AG04449 (cell line): ENCODE measurements at regions not wholly inside any gene's neighbourhood (a gene's known extent, or its start where the extent isn't known, plus 50 kb on each side); places are given as distances from the start of the nearest gene placed in this dataset.
"Not testable (repeated sequence)": the region's sequence is repeated elsewhere in the genome, so short reads cannot be mapped to it uniquely, and the experiment has no call there.

Source experiments
- CTCF ChIA-PET: fragments of 350-600 bp; formaldehyde crosslinking; extraction: SDS; loops from one replicate; lab custom pipeline; 2021; ENCODE audit warnings: antibody characterized with exemption; lab: Yijun Ruan, JAX
- POLR2A ChIA-PET: fragments of 400-600, 350-600 bp; formaldehyde crosslinking; extraction: SDS; loops from one replicate; lab custom pipeline; 2020; ENCODE audit warnings: antibody characterized with exemption, inconsistent platforms; lab: Yijun Ruan, JAX
- DNase-seq: peaks from one replicate; pipeline ENCODE4 v3.0.0-alpha.2; 2010; ENCODE audit warnings: low read depth, low spot score
- H3K4me3 ChIP-seq: 2 replicates; pipeline ENCODE4 v1.5.1; 2011; ENCODE audit warnings: low read depth, mild to moderate bottlenecking, control low read depth, low read length
- TF ChIP-seq, protein P1 (sequence below): IDR thresholded peaks from one replicate; pipeline ENCODE4 v1.5.1; 2011; ENCODE audit warnings: mild to moderate bottlenecking, moderate library complexity, low read length, control low read depth, inconsistent platforms; ENCODE audit not compliant: insufficient read depth; ENCODE audit errors: missing control alignments

DNA sequence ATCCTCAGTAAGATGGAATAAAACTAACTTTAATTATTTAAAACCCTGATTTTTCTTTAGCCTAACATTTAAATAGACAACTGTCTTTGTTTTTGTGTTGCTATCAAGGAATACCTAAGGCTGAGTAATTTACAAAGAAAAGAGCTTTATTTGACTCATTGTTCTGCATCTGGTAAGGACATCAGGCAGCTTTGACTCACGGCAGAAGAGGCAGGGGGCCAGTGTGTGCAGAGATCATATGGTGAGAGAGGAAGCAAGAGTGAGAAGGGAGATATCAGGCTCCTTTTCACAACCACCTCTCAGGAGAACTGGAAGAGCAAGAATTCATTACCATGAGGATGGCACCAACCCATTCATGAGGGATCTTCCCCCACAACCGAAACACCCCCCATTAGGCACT is 64.6 kb upstream of the TFPI start:
- POLR2A ChIA-PET: no interaction called here
- DNase-seq: no peak
- H3K4me3 ChIP-seq: no peak overlapping the region
- TF ChIP-seq, protein P1, sequence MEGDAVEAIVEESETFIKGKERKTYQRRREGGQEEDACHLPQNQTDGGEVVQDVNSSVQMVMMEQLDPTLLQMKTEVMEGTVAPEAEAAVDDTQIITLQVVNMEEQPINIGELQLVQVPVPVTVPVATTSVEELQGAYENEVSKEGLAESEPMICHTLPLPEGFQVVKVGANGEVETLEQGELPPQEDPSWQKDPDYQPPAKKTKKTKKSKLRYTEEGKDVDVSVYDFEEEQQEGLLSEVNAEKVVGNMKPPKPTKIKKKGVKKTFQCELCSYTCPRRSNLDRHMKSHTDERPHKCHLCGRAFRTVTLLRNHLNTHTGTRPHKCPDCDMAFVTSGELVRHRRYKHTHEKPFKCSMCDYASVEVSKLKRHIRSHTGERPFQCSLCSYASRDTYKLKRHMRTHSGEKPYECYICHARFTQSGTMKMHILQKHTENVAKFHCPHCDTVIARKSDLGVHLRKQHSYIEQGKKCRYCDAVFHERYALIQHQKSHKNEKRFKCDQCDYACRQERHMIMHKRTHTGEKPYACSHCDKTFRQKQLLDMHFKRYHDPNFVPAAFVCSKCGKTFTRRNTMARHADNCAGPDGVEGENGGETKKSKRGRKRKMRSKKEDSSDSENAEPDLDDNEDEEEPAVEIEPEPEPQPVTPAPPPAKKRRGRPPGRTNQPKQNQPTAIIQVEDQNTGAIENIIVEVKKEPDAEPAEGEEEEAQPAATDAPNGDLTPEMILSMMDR: no peak
- CTCF ChIA-PET: interaction anchor here (3.6 kb wide), 1 partner anchor 119 kb away, joined by 16 read pairs; no protein-coding TSS in a partner anchor

DNA sequence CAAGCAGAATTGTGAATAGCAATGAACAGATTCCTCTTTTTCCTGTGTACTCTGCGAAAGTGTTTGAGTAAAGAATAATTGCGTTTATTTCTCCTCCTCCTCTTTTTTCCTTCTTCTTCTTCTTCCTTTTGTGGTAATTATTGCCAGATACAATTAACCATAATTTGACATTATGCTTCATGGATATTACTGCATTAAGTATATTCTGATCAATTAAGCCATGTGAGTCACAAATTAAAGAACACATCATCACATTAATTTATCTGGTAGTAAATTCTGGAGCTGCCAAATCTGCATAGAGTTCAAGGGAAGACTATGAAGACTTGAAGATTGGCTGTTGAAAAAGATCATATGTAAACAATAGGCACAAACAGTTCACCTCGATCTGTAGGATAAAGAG is 72.9 kb upstream of the TFPI start:
- no peak overlapping the region for H3K4me3 ChIP-seq
- CTCF ChIA-PET: interaction anchor here (1.5 to 1.6 kb wide), 2 partner anchors 12 to 128 kb away, joined by 4 to 7 read pairs; no protein-coding TSS in a partner anchor
- no peak for DNase-seq
- TF ChIP-seq, protein P1: no peak
- POLR2A ChIA-PET: no interaction called here

DNA sequence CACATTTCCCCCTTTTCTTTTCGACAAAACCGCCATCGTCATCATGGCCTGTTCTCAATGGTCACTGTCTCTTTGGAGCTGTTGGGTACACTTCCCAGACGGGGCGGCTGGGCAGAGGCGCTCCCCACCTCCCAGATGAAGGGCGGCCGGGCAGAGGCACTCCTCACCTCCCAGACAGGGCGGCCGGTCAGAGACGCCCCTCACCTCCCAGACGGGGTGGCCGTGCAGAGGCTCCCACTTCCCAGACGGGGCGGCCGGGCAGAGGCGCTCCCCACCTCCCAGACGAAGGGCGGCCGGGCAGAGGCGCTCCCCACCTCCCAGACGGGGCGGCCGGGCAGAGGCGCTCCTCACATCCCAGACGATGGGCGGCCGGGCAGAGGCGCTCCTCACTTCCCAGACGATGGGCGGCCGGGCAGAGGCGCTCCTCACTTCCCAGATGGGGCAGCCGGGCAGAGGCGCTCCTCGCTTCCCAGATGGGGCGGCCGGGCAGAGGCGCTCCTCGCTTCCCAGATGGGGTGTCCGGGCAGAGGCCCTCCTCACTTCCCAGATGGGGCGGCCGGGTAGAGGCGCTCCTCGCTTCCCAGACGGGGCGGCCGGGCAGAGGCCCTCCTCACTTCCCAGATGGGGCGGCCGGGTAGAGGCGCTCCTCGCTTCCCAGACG is 82.6 kb upstream of the TFPI start:
- DNase-seq, H3K4me3 ChIP-seq, CTCF ChIA-PET, POLR2A ChIA-PET: not testable (repeated sequence)

DNA sequence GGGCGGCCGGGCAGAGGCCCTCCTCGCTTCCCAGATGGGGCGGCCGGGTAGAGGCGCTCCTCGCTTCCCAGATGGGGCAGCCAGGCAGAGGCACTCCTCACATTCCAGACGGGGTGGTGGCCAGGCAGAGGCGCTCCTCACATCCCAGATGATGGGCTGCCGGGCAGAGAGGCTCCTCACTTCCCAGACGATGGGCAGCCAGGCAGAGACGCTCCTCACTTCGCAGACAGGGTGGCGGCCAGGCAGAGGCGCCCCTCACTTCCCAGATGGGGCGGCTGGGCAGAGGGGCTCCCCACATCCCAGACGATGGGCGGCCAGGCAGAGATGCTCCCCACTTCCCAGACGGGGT is 83.1 kb upstream of the TFPI start:
- CTCF ChIA-PET, H3K4me3 ChIP-seq, DNase-seq, POLR2A ChIA-PET: not testable (repeated sequence)

DNA sequence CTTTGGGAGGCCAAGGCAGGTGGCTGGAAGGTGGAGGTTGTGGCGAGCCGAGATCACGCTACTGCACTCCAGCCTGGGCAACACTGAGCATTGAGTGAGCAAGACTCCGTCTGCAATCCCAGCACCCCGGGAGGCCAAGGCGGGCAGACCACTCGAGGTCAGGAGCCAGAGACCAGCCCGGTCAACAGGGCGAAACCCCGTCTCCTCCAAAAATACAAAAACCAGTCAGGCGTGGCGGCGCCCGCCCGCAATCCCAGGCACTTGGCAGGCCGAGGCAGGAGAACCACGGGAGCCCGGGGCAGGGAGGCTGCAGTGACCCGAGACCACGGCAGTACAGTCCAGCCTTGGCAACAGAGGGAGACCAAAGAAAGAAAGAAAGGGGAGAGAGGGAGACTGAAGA is 83.5 kb upstream of the TFPI start:
- CTCF ChIA-PET, POLR2A ChIA-PET, H3K4me3 ChIP-seq, DNase-seq: not testable (repeated sequence)

DNA sequence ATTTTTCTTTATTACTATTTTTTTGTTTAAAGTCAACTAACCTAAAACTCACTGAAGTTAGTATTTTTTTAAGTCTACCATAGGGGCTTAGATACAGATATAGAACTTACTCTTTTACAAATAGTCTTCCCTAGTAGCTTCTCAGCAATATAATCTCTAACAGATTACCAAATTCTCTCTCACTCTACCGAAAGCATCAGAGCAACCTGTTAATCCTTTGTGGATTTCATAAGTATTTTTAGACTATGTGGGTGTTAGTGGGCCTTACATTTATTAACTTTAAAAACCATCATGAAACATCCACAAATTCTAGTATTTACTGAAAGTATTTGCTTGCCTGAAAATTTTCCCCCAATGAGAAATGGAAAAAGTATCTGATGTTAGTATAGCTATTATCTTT is 84.6 kb upstream of the TFPI start:
- ChIA-PET POLR2A (no interaction called here), CTCF (no interaction called here)
- TF ChIP-seq, protein P1: no peak
- DNase-seq: no peak
- no peak overlapping the region for H3K4me3 ChIP-seq

DNA sequence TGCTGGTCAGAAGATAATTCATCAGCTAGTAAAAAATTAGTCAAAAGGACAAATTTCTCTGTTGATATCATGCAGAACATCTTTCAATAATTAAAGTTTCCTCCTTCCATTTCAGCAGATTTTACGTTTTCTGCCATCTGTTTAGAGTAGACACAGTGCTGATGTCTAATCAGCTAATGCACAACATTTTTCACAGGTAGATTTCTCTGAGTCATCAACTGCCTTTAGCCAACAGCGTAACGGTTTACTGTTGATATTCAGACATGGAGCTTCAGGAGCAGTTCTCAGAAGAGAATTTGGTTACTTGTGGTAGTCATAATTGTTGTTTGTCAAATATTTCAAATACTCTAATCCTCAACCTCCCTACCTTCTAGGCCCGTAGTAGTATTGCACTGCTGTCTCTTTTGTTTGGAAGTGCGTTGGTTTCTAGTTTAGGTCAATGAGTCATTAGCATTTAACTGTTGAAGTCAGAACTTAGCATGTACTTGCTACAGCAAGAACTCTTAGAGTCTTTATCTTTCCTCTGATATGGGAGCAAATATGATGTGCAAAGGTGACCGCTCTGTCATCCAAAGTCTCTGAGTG is 86.8 kb upstream of the TFPI start:
- TF ChIP-seq, protein P1: no peak
- no peak for DNase-seq
- ChIA-PET POLR2A (no interaction called here), CTCF (no interaction called here)
- no peak overlapping the region for H3K4me3 ChIP-seq

DNA sequence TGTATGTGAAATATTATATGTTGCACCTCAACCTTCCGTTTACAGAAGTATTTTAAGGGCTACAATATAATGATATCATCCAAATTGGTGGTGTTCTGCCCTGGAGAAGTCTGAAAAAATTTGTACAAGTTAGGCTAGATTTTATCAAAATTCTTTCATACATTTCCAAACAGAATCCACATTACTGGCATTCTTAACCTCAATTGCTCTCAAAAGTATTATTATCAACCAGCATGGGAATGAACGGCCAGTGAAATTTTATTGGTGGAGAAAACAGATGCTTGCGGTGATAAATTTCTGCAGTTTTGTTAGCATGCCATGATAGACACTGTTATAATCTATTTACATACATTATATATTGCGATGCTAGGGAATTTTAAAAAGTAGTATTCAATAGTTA is 88.3 kb upstream of the TFPI start:
- no peak overlapping the region for H3K4me3 ChIP-seq
- ChIA-PET CTCF (no interaction called here), POLR2A (no interaction called here)
- TF ChIP-seq, protein P1: no peak
- no peak for DNase-seq
